Fibroblast of mammary gland (primary cell): ENCODE measurements at regions not wholly inside any gene's neighbourhood (a gene's known extent, or its start where the extent isn't known, plus 50 kb on each side); places are given as distances from the start of the nearest gene placed in this dataset.

Experiments used
- DNase-seq: peaks from one replicate; pipeline ENCODE4 v3.0.0-alpha.2; 2010; ENCODE audit warnings: low read depth
- H3K4me3 ChIP-seq: 2 replicates; pipeline ENCODE4 v1.5.1; 2011; ENCODE audit warnings: low read depth, mild to moderate bottlenecking, low read length, moderate library complexity; ENCODE audit not compliant: control insufficient read depth
- CTCF ChIP-seq: conservative IDR thresholded peaks from 2 replicates; pipeline ENCODE4 v1.5.1; 2011; ENCODE audit warnings: low read depth, low read length, inconsistent platforms; ENCODE audit not compliant: control insufficient read depth, insufficient read depth

- TF ChIP-seq CTCF: no peak
- no peak for DNase-seq
- H3K4me3 ChIP-seq: no peak overlapping the region
Measured at GRCh38 chr12:67925552-67925951, 63.7 kb upstream of the IFNG-AS1 start.

GRCh38 chr12:67926063-67926462 lies 63.2 kb upstream of the IFNG-AS1 start:
- no peak overlapping the region for H3K4me3 ChIP-seq
- no peak for TF ChIP-seq CTCF
- no peak for DNase-seq

GRCh38 chr12:67927324-67927723 lies 61.9 kb upstream of the IFNG-AS1 start:
- TF ChIP-seq CTCF: no peak
- no peak for DNase-seq
- no peak overlapping the region for H3K4me3 ChIP-seq

GRCh38 chr12:67927815-67928214 lies 61.4 kb upstream of the IFNG-AS1 start:
- no peak overlapping the region for H3K4me3 ChIP-seq
- no peak for TF ChIP-seq CTCF
- DNase-seq: no peak

GRCh38 chr12:67928621-67929383 lies 60.4 kb upstream of the IFNG-AS1 start:
- peak; percentile 22 for DNase-seq
- no peak overlapping the region for H3K4me3 ChIP-seq
- no peak for TF ChIP-seq CTCF

GRCh38 chr12:67929384-67929772 lies 59.9 kb upstream of the IFNG-AS1 start:
- DNase-seq: peak; percentile 5

More at GRCh38 chr12:67929384-67929772, 59.9 kb upstream of the IFNG-AS1 start:
- no peak for TF ChIP-seq CTCF
- no peak overlapping the region for H3K4me3 ChIP-seq
